Heart left ventricle (tissue), 16 donors: ENCODE measurements at regions not wholly inside any gene's neighbourhood (a gene's known extent, or its start where the extent isn't known, plus 50 kb on each side); places are given as distances from the start of the nearest gene placed in this dataset.

Source experiments
- ATAC-seq, 4 donors: fragments of 200-7000 bp; cut with Tn5 transposase; one replicate each; pipeline ENCODE4 v1.9.1; 2020 to 2022; ENCODE audit warnings: moderate library complexity in 4 of 4, mild to moderate bottlenecking in 3 of 4, moderate number of reproducible peaks in 1 of 4
- DNase-seq, 5 donors: peaks; one replicate each; pipeline ENCODE4 v3.0.0-alpha.2; 2020
- H3K27ac ChIP-seq, 12 donors: fragments of 200-600 bp; sonication (generic) in 4 of 12; one replicate each; pipeline versions ENCODE4 v1.5.0 to v1.8.0; 2016 to 2022; ENCODE audit warnings: mild to moderate bottlenecking in 2 of 12
- H3K27me3 ChIP-seq, 9 donors: fragments of 200-600 bp; sonication (generic) in 2 of 9; one replicate each; pipeline versions ENCODE4 v1.5.1 to v1.8.0; 2016 to 2022; ENCODE audit warnings: mild to moderate bottlenecking in 3 of 9
- H3K36me3 ChIP-seq, 9 donors: fragments of 200-600 bp; sonication (generic) in 2 of 9; one replicate each; pipeline versions ENCODE4 v1.5.0 to v1.8.0; 2018 to 2022; ENCODE audit warnings: mild to moderate bottlenecking in 2 of 9
- H3K4me1 ChIP-seq, 12 donors: fragments of 200-600 bp; sonication (generic) in 4 of 12; one replicate each; pipeline versions ENCODE4 v1.5.0 to v1.8.0; 2016 to 2022; ENCODE audit warnings: mild to moderate bottlenecking in 3 of 12
- H3K4me3 ChIP-seq, 12 donors: fragments of 200-600 bp; sonication (generic) in 4 of 12; one replicate each; pipeline versions ENCODE4 v1.5.0 to v1.8.0; 2017 to 2022; ENCODE audit warnings: mild to moderate bottlenecking in 9 of 12, moderate library complexity in 4 of 12
- H3K9me3 ChIP-seq, 12 donors: fragments of 200-600 bp; sonication (generic) in 4 of 12; one replicate each; pipeline versions ENCODE4 v1.5.0 to v1.8.0; 2016 to 2022; ENCODE audit warnings: mild to moderate bottlenecking in 1 of 12
- CTCF ChIP-seq, 12 donors: fragments of 200-600 bp; sonication (generic) in 4 of 12; IDR thresholded peaks; one replicate each; pipeline versions ENCODE4 v1.5.0 to v1.8.0; 2018 to 2022; ENCODE audit warnings: antibody characterized with exemption in 12 of 12, mild to moderate bottlenecking in 5 of 12
- POLR2A ChIP-seq, 2 donors: fragments of 450-650 bp; IDR thresholded peaks; one replicate each; pipeline ENCODE4 v1.6.1; 2017; ENCODE audit warnings: antibody characterized with exemption in 2 of 2, mild to moderate bottlenecking in 2 of 2, moderate library complexity in 2 of 2
- WGBS, 4 donors: extraction: QIAGEN DNeasy Blood & Tissue Kit in 2 of 4; methylation state at CpG; one replicate each; pipeline versions ENCODE4 v1.1.5 to v1.1.7; 2013 to 2018; 5-methylcytosine and 5-hydroxymethylcytosine counted together
- intact Hi-C, 10 donors: fragments of 100-400 bp; cut with DNase I; formaldehyde crosslinking; loops; one replicate each; pipeline versions ENCODE4 v1.11.1 to v1.14.2; 2022
- donor health status: ischemic (EF 13 %, LVEDD 7.1; RV severe dilation, severe dysfunction).
- donor health status: healthy with polysubstance abuse.
- donor health status: DM: no; HTN: yes; CAD: no.
- donor health status: DM: no; HTN: no; CAD: no.
- donor health status: ischemic (EF 25% LVEDD 6.9; RV normal size, moderate dysfunction).
- donor health status: ischemic (EF 25% LVEDD 5.7; RV mildly dilated, moderate dysfunction).
- donor health status: healthy.
- donor health status: DM: yes; HTN: yes; CAD: no.
- donor health status: ischemic (EF 35%, LVEDD 5.7; RV mildly dilated, moderate dysfunction).
- donor health status: nonischemic (EF 11% LVEDD 7.7; RV severe dilation, severe dysfunction).
- donor health status: DM: yes; HTN: yes; CAD: no.
- donor health status: PGD.
- donor health status: ischemic (EF 29% LVEDD 5.4; RV normal size, mild dysfunction).
- donor health status: nonischemic (EF 23%, LVEDD 6.1; RV moderate dilation, normal function).

- Histone ChIP-seq H3K36me3 (no peaks in the 10 kb centered on the region), H3K4me3 (no peak overlapping the region), H3K27ac (no peak overlapping the region), H3K9me3 (no peaks in the 10 kb centered on the region), H3K4me1 (no peaks in the 10 kb centered on the region), H3K27me3 (no peaks in the 10 kb centered on the region)
- WGBS, 4 donors = 70 to 81% (median 72%) methylated on average over 1 of the region's 1 CpG
- ATAC-seq (no peak), DNase-seq (no peak)
- TF ChIP-seq CTCF (IDR thresholded peaks at IDR 0.05) = no peak
- TF ChIP-seq POLR2A (IDR thresholded peaks at IDR 0.05) = no peak
- intact Hi-C loops = no loop called here
Measured at GRCh38 chr4:33283818-33284217, 2563.6 kb downstream of the PCDH7 start.

- Histone ChIP-seq H3K36me3 (no peaks in the 10 kb centered on the region), H3K27ac (no peak overlapping the region), H3K9me3 (peaks cover 0 to 3% (median 0%) of the 10 kb centered on the region in 12 donors), H3K4me1 (no peaks in the 10 kb centered on the region), H3K27me3 (no peaks in the 10 kb centered on the region), H3K4me3 (no peak overlapping the region)
- ATAC-seq (no peak), DNase-seq (no peak)
- TF ChIP-seq CTCF (IDR thresholded peaks at IDR 0.05) = no peak
- no peak for TF ChIP-seq POLR2A (IDR thresholded peaks at IDR 0.05)
- 33 to 55% (median 40%) methylated on average over 3 of the region's 3 CpGs for WGBS, 4 donors
- intact Hi-C loops = no loop called here
Measured at GRCh38 chr4:33296876-33297455, 2576.8 kb downstream of the PCDH7 start.

GRCh38 chr4:33302321-33302720 is 2582.2 kb downstream of the PCDH7 start:
- no peak for DNase-seq
- H3K4me1 ChIP-seq = no peaks in the 10 kb centered on the region
- H3K36me3 ChIP-seq = no peaks in the 10 kb centered on the region
- no peaks in the 10 kb centered on the region for H3K27me3 ChIP-seq
- ATAC-seq = no peak
- WGBS, 4 donors = 49 to 58% (median 53%) methylated on average over 2 of the region's 2 CpGs
- TF ChIP-seq CTCF (IDR thresholded peaks at IDR 0.05) (no peak), POLR2A (IDR thresholded peaks at IDR 0.05) (no peak)
- H3K4me3 ChIP-seq = no peak overlapping the region
- peaks cover 0 to 6% (median 0%) of the 10 kb centered on the region in 12 donors for H3K9me3 ChIP-seq
- no peak overlapping the region for H3K27ac ChIP-seq
- intact Hi-C loops = no loop called here

GRCh38 chr4:33306131-33306530 is 2586.0 kb downstream of the PCDH7 start:
- Histone ChIP-seq H3K4me3 (no peak overlapping the region), H3K4me1 (no peaks in the 10 kb centered on the region), H3K27me3 (no peaks in the 10 kb centered on the region), H3K36me3 (no peaks in the 10 kb centered on the region), H3K27ac (no peak overlapping the region), H3K9me3 (peaks cover 0 to 10% (median 0%) of the 10 kb centered on the region in 12 donors)
- TF ChIP-seq POLR2A (IDR thresholded peaks at IDR 0.05) = no peak
- no peak for TF ChIP-seq CTCF (IDR thresholded peaks at IDR 0.05)
- DNase-seq (no peak), ATAC-seq (no peak)
- WGBS, 4 donors = 71 to 89% (median 78%) methylated on average over 2 of the region's 2 CpGs
- intact Hi-C loops = no loop called here
